GM21825 (cell line): ENCODE measurements at regions not wholly inside any gene's neighbourhood (a gene's known extent, or its start where the extent isn't known, plus 50 kb on each side); places are given as distances from the start of the nearest gene placed in this dataset.
"Not testable (repeated sequence)": the region's sequence is repeated elsewhere in the genome, so short reads cannot be mapped to it uniquely, and the experiment has no call there.

Experiments
- ATAC-seq: cut with Tn5 transposase; IDR thresholded peaks from one replicate; pipeline ENCODE4 v1.9.1; 2021; ENCODE audit warnings: mild to moderate bottlenecking, moderate library complexity; ENCODE audit not compliant: unreplicated experiment

DNA sequence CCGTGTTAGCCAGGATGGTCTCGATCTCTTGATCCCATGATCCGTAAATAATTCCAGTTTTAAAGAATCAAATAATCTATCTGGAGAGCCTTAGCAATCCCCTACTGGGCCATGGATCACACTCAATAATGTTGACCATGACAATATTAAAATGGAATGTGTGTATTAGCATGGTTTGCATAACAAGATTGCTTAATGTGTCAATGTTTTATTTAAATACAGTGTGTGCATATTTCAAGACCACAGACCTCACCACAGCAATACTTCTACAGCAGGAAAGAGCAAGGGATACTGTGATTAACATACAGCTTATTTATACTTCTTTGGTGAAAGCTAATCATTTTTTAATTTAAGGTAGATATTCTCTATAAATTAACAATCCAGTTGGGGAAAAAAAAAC lies 470.4 kb downstream of the TFAP2B start:
- ATAC-seq = no peak

DNA sequence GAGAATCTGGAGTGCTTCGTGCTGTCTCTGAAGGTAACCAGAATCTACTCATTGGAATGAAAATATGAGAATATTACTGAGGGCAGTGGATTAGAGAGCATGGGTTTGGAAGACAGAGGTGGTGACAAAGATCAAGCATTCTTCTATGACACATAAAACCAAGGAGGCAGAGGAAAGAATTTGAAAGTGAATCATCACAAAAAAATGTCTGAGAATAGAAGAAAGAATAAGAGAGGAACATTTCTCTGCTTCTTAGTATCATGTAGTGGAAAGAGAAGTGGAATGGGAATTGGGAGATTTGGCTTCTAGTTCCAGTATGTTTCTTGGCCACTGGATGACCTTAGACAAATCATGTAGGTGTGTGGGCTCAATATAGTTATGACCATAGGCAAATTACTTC lies 474.0 kb downstream of the TFAP2B start:
- ATAC-seq = no peak

DNA sequence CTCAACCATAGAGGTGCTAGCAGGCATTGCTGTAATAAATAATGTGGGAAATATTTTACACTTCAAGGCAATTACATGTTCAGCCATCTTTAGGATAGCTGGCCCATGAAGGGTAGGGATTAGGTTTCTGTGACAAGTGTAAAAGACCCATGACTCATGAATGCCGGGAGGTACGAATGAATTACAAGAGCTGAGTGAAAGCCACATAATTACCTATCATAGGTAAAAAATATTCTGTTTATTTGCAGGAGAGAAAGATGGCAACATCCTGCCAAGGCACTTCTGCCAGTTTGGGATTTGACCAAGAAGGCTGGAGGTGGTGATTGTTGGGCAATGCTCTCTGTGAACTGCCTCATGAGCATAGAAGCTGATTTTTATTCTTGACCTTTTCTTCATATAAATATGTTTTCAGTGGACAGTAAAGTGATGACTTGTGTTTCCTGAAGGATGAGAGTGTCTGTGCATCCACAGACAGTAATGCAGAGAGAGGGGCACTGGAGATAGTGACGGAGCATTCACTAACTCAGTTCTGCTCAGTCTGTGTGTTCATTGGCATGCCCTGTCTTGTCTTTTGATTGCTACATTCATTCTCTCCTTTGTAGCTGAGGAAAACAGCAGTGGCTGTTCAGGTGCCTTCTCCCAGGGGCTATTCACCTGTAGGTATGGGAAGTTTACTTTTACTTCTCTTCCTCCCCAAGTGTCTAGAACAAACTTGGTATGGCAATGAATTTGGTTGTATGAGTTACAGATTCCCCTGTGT lies 481.1 kb downstream of the TFAP2B start:
- ATAC-seq = no peak

DNA sequence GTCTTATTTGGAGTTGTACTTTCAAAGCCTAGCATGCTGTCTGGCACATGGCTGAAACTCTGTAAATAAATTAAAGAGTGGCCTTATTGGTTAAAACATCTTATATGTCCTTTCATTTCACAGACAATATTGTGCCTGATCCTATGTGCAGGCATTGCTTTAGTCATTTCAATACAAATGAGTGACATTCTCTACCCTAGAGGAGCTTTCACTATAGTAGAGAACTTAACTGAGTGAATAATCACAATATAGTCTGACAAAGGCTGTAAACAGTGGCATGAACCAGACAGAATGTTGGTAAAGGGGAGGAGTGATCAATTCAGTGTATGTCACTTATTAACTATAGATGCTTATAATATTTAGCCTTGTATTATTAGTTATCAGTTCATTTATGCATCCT lies 481.8 kb downstream of the TFAP2B start:
- ATAC-seq = no peak

DNA sequence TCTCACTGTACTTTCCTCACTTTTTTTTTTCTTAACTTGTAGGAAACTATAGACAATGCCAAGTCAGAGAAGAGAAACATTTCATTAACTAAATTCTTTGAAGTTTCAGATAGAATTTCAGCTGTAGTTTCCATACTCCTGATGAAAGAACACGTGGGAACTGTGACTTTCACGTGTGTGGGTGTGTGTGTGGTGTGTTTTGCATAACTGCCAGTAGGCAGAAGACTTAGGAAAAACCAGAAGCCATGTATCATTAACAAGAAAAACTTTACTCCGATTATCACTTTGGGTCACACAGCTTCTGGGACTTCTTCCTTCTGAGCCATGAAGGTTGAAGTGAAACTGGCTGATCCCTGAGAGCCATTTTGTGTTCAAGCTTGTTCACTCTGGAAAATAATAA lies 483.3 kb downstream of the TFAP2B start:
- ATAC-seq = peak; percentile 49

DNA sequence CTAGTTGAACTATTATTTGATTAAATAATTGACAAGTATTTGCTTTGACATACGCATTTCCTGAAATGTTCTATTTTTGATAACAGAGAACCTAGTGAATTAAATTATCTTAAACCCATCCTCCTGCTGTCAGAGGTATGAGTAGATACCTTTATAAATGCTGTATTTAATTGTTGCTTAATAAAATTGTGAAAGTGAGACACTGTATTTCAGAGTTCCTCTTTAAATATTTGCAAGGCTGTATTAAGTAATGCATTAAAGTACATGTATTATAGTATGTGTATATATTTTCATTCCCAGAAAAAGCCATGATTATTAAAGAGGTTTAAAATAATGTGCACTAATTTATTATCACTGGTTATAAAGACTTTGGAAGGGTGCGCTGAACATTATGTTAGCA lies 483.8 kb downstream of the TFAP2B start:
- ATAC-seq = no peak

DNA sequence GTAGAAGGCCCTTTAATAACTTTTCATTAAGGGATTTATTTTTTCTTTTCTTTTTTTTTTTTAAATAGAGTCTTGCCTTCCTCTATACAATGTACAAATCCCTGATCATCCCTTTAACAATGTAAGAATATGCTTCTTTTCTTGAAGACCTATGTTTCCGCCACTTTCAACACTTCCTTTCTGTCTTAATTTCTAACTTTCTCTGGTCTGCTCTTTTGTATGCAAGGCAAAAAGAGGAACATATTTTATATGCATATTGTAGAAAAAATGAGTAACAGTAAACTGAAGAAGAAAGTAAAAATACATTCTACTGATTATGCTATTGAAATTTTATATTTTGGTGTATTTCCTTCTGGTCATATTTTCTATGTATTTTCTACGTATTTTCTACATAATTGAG lies 484.7 kb downstream of the TFAP2B start:
- no peak for ATAC-seq

DNA sequence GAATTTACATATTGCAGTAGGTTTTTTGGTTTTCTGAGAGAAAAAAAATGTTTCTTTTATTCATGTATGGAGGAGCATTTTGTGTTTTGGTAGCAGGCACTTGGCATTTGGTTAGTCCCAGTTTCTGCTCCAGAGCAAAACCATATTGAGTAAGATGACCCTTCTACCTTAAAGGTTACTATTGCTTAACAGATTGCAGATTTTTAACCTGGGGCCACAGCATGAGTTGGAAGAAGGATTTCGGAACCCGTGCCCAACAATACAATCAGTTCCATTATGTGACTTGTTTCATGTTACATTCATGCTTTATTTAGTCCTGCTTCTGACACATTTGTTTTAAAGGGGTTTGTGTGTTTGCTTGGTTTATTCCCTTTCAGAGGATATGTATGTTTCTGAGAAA lies 496.3 kb downstream of the TFAP2B start:
- ATAC-seq = no peak

DNA sequence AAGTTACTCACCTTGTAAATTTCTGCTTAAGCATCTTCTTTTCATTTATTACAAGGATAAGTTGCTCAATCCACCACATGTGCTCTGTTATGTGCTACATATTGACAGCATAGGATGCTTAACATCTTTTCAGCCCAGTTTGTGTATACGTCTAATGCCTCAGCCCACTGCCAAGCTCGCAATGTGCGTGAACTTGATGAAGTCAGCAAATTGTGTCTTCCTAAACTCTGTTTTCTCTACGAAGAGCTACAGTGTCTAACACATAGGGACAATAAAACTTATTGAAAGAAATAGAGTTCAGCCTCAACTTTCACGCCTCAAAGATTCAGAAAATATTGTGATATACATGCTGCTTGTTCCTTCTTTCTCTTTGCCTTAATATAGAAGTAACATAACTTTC lies 500.0 kb downstream of the TFAP2B start:
- no peak for ATAC-seq

DNA sequence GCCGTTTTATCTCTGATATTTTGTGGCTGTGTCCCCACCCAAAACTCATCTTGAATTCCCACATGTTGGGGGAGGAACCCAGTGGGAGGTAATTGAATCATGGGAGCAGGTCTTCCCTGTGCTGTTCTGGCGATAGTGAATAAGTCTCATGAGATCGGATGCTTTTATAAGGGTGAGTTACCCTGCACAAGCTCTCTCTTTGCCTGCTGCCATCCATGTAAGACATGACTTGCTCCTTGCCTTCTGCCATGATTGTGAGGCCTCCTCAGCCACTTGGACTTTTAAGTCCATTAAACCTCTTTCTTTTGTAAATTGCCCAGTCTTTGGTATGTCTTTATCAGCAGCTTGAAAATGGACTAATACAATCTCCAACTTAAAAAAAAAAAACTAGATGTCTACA lies 502.8 kb downstream of the TFAP2B start:
- ATAC-seq = not testable (repeated sequence)

DNA sequence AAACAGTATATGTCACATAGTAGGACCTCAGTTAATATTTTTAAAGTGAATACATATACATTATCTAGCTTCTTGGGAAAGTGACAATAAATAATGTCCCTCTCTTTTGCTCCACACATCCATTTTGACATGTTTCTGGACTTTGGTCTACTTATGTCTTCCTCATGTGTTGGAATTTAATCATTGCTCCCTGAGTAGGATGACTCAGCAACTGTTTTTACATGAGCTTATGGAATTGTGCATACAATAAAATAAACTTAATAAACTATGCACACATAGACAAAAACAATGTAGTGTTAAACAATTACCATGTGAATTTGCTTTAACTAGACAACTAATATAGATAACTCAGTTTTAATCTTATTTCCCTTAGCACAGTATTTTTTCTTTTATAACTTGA lies 503.8 kb downstream of the TFAP2B start:
- no peak for ATAC-seq

DNA sequence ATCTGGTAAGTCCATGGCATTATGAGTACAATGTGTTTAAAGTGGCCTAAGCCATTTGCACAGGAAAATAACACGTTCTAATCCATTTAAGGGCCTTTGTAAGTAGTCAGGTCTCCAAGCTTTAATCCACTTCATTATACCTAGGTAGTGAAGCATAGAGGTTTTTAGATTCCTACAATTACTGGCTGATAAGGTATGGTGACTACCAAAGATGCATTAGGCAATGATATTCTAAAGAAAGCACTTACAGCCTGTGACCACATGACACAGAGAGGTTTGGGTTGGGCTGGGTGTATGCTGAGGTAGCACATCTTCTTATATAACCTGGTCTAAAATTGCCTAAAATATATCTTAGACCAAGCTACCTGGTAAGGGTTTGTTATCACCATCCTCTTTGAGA lies 504.4 kb downstream of the TFAP2B start:
- ATAC-seq = no peak

DNA sequence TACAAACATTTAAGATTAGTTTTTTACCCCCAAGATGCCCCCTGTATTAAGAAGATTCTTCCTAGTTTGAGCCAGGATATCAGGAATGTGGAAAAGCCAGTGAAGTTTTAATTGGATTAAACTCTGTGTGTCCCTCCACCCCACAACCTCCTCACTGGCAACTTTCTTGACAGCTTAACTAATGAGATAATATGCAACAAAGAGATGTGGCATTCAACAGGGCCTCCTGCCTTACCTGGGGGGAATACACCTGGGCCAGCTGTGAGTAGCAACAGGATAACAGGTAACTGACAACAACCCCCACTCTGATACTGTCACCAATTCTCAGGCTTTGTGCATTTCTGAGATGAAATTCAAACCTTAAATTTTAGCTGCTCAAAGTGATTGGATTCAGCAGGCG lies 512.3 kb downstream of the TFAP2B start:
- ATAC-seq = no peak

DNA sequence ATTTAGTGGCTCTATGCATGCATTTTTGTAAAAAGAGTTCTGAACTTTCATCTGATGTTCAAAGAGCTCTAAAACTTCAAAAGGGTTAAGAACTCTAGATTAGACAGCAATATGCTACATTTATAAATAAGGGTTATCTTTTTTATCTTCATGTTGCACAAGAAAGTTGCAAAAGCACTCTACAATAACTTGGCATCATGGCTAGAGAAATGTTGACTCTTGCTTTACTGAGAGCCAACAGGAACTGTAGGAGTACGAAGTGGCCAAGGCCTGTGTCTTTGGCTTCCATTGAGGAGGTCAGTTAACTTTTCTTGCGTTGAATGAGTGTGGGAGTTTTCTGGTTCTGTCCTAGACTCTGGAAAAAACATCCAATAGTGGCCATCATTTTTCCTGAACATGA lies 516.9 kb downstream of the TFAP2B start:
- ATAC-seq = no peak

DNA sequence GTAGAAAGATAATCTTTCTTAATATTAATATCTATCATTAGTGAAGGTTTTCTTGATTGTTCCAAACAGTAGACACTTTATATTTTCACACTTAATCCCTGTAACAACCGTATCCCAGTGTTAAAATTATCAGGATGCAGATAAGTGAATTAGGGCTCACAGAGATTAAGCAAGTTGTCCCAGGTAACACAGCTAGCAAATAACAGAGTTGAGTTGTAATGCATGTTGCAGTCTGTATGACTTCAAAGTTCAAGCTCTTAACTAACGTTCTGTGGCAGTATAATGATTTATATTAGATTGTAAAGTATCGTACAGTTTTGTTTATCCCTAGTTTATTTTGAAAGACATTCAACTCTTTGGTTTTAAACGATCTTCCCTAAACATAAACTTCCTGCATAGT lies 517.5 kb downstream of the TFAP2B start:
- no peak for ATAC-seq

DNA sequence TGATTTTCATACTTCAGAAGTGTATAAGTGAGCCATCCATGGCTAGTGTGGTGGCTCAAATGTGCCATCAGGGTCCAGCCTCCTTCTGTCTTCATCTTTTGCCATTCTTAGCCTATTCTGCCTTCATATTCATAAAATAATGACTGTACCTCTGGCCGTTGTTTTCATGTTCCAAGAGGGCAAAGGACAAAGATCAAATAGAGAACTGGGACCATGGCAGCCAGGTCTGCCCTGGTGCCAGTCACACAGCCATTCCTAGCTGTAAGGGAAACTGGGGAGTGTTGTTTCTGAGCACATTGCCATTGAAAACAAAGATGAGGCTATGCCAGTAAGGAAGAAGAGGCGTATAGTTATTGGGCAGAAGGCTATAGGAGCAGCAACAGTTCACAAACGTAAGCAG lies 518.6 kb downstream of the TFAP2B start:
- no peak for ATAC-seq

DNA sequence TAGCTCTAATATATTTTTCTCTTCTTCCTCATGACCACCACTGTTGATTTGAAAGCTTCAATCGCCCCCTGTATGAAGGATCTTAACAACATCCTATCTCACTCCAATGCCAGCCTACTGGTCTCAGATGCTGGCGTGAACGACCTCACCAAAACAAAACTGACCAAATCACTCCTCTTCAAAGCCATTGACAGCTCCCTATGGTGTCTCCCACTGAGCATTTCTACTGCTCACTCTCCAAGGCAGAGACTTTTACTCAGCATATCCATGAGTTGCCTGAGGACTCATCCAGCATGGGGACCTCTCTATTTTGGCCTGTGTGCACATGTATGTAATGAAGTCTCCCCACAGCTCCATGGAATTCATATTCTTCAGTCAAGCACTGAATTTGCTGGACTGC lies 520.4 kb downstream of the TFAP2B start:
- ATAC-seq = no peak

DNA sequence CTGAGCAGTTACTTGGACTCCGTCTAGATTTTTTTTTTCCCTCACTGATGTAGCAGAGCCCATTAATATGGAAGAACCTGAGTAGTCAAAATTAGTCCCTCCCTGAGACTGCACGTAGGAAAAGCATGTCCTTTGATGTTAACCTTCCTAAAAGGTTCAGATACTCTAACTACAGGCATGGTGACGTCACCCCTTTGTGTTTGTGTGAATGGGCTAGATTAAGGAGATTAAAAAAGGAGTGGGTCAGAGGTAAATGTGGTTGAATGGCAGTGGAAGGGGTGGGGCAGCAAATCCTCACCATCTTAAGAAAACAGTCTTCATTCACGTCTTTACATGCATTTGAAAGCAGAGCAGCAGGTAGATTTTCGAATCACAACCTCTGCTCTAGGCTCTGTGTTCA lies 521.1 kb downstream of the TFAP2B start:
- no peak for ATAC-seq

DNA sequence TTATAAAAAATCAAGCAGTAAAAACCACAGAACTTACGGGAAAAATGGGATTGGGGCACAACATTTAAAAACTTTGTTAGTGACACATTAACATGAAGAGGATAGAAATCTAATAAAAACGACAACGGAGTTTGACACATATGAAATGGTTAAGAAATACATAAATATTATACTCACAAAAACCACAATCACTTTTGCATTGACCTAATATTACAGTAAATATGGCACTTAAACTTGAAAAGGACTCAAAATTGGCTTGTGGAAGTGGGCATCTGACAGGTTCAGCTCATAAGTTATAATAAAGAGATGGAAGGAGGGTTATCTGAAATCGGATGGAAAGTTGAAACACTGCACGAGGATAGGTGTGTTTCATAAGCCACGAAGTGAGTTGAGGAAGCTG lies 523.7 kb downstream of the TFAP2B start:
- no peak for ATAC-seq

DNA sequence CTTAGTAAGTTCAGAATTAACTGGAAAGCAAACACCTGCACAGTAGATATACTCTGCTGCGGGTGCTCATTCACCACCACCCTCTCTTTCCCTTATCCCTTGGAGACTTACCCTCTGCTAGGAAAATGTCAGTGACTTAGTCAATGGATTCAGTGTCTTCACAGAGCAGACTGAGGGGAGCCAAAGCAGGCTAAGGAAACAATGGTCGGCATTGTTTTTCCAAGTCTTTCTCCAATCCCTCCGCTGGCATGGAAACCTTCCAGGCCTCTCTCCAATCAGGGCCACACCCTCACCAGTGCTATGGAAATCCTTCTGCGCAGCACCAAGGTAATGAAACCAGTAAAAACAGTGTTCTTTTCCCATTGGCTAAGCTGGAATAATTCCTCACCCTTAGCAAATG lies 531.2 kb downstream of the TFAP2B start:
- ATAC-seq = no peak

DNA sequence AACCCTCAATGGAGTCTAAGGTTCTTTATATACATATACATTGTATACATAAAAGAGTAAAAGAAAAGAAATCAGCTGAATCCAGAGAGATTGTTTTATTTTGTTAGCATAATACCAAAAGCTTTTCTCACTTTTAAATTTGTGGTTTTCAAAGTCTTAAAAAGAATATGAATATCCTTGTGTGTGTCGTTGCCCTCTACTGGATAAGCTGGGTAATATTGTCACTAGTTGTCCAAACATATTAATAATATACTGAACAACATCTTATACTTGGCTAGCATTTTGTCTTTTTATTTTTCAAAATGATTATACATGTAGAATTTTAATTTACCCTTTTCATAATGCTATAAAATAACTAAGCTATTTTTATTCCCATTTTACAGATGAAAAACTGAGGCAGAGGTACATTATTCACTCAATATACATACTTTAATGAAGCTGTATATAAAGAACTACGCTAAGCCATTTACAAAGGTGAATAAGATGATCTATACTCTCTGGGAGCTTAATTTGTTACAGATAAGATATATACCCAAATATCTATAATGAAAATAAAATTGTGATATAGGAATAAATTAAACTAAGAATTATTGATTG lies 531.7 kb downstream of the TFAP2B start:
- ATAC-seq = no peak

DNA sequence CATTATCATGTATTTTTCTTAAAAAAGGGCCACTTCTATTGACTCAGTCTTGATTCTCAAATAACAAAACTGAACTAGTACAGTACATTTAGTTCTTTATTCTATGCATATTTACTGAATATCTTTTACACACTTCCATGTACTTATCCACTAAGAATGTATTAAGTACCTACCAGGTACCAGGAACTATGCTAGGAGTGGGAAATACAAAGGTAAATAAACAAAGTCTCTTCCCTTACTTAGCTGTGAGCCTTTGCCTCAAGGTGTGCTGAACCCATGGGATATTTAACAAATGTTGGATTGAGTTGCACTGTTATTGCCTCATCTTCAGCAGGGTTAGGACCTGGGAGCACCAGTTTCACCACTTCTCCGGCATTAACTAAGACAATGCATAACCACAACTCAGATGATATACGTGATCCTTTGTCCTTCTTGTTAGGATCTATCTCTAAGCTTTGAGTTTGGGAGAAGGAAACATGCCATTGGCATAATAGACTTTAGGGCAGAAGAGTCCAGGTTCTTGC lies 533.9 kb downstream of the TFAP2B start:
- no peak for ATAC-seq

DNA sequence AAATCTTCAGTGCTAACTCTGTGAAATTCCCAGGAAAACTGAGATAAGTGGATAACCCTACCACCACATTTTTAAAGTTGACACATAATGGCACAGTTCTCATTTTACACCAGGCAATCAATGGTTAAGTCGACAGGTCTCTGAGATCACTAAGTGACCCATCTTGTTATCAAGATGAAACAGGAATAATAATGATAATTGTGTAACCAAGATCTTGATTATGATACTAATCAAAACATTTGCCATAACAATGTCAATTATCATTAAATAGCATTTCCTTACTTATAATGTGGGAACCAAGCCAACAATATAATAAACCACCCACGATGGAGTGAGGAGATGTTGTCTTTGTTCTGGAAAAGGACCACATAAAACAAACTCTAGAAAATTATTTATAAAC lies 541.6 kb downstream of the TFAP2B start:
- ATAC-seq = no peak
